T-helper 1 cell treated with Interleukin-12 subunit alpha and Interleukin-12 subunit beta and Interleukin-4 antibody, amounts not matched to agents 30 μg/mL and 1 μg/mL, for 36 hours (primary cell): ENCODE measurements at regions not wholly inside any gene's neighbourhood (a gene's known extent, or its start where the extent isn't known, plus 50 kb on each side); places are given as distances from the start of the nearest gene placed in this dataset.

Experiments
- H3K27ac Mint-ChIP-seq: one replicate; pipeline ENCODE4 v1.8.0; 2021; ENCODE audit warnings: mild to moderate bottlenecking, mixed read lengths
- H3K27me3 Mint-ChIP-seq: one replicate; pipeline ENCODE4 v1.8.0; 2021; ENCODE audit warnings: low read depth, mixed read lengths
- H3K36me3 Mint-ChIP-seq: one replicate; pipeline ENCODE4 v1.8.0; 2021; ENCODE audit warnings: low read depth, mixed read lengths
- H3K4me1 Mint-ChIP-seq: one replicate; pipeline ENCODE4 v1.8.0; 2021; ENCODE audit warnings: low read depth, mixed read lengths
- H3K4me3 Mint-ChIP-seq: one replicate; pipeline ENCODE4 v1.8.0; 2021; ENCODE audit warnings: mild to moderate bottlenecking, moderate library complexity, mixed read lengths
- H3K9me3 Mint-ChIP-seq: one replicate; pipeline ENCODE4 v1.8.0; 2021; ENCODE audit warnings: mixed read lengths

- Mint-ChIP-seq H3K27me3 (peaks cover 68% of the 10 kb centered on the region), H3K36me3 (no peaks in the 10 kb centered on the region), H3K9me3 (no peaks in the 10 kb centered on the region), H3K4me1 (peaks cover 2% of the 10 kb centered on the region), H3K27ac (no peak overlapping the region), H3K4me3 (no peak overlapping the region)
These were observed 151.8 kb upstream of the HES1 start for GRCh38 chr3:193983846-193984818.

- Mint-ChIP-seq H3K4me3 (no peak overlapping the region), H3K9me3 (no peaks in the 10 kb centered on the region), H3K27ac (no peak overlapping the region), H3K4me1 (peaks cover 2% of the 10 kb centered on the region), H3K27me3 (peaks cover 68% of the 10 kb centered on the region), H3K36me3 (no peaks in the 10 kb centered on the region)
These were observed 151.1 kb upstream of the HES1 start for GRCh38 chr3:193984876-193985275.

- Mint-ChIP-seq H3K27ac (no peak overlapping the region), H3K9me3 (no peaks in the 10 kb centered on the region), H3K36me3 (no peaks in the 10 kb centered on the region), H3K27me3 (peaks cover 63% of the 10 kb centered on the region), H3K4me1 (peaks cover 2% of the 10 kb centered on the region), H3K4me3 (no peak overlapping the region)
These were observed 148.8 kb upstream of the HES1 start for GRCh38 chr3:193987186-193987585.

- H3K27ac Mint-ChIP-seq = no peak overlapping the region
- H3K4me1 Mint-ChIP-seq = peaks cover 2% of the 10 kb centered on the region
- peaks cover 62% of the 10 kb centered on the region for H3K27me3 Mint-ChIP-seq
- no peaks in the 10 kb centered on the region for H3K9me3 Mint-ChIP-seq
- H3K36me3 Mint-ChIP-seq = no peaks in the 10 kb centered on the region
- no peak overlapping the region for H3K4me3 Mint-ChIP-seq
These were observed 146.8 kb upstream of the HES1 start for GRCh38 chr3:193989186-193989585.

GRCh38 chr3:193991666-193992424 lies 144.1 kb upstream of the HES1 start:
- Mint-ChIP-seq H3K27me3 (peaks cover 60% of the 10 kb centered on the region), H3K27ac (no peak overlapping the region), H3K4me1 (peaks cover 1% of the 10 kb centered on the region), H3K36me3 (no peaks in the 10 kb centered on the region), H3K4me3 (no peak overlapping the region), H3K9me3 (no peaks in the 10 kb centered on the region)

GRCh38 chr3:193992425-193993037 lies 143.4 kb upstream of the HES1 start:
- H3K4me1 Mint-ChIP-seq = no peaks in the 10 kb centered on the region
- peaks cover 64% of the 10 kb centered on the region for H3K27me3 Mint-ChIP-seq
- H3K27ac Mint-ChIP-seq = no peak overlapping the region
- H3K9me3 Mint-ChIP-seq = no peaks in the 10 kb centered on the region
- H3K36me3 Mint-ChIP-seq = no peaks in the 10 kb centered on the region
- no peak overlapping the region for H3K4me3 Mint-ChIP-seq

- Mint-ChIP-seq H3K4me3 (no peak overlapping the region), H3K4me1 (peaks cover 3% of the 10 kb centered on the region), H3K36me3 (no peaks in the 10 kb centered on the region), H3K27ac (no peak overlapping the region), H3K9me3 (no peaks in the 10 kb centered on the region), H3K27me3 (peaks cover 51% of the 10 kb centered on the region)
These were observed 139.7 kb upstream of the HES1 start for GRCh38 chr3:193996221-193996620.

GRCh38 chr3:193996641-193997089 lies 139.3 kb upstream of the HES1 start:
- H3K4me1 Mint-ChIP-seq = peaks cover 3% of the 10 kb centered on the region
- H3K27ac Mint-ChIP-seq = no peak overlapping the region
- H3K4me3 Mint-ChIP-seq = no peak overlapping the region
- peaks cover 51% of the 10 kb centered on the region for H3K27me3 Mint-ChIP-seq
- H3K36me3 Mint-ChIP-seq = no peaks in the 10 kb centered on the region
- H3K9me3 Mint-ChIP-seq = no peaks in the 10 kb centered on the region

GRCh38 chr3:193997228-193998122 lies 138.5 kb upstream of the HES1 start:
- H3K36me3 Mint-ChIP-seq = no peaks in the 10 kb centered on the region
- no peaks in the 10 kb centered on the region for H3K9me3 Mint-ChIP-seq
- H3K27ac Mint-ChIP-seq = no peak overlapping the region
- no peak overlapping the region for H3K4me3 Mint-ChIP-seq
- H3K4me1 Mint-ChIP-seq = peaks cover 5% of the 10 kb centered on the region
- H3K27me3 Mint-ChIP-seq = peaks cover 59% of the 10 kb centered on the region

- H3K27ac Mint-ChIP-seq = no peak overlapping the region
- H3K27me3 Mint-ChIP-seq = peaks cover 60% of the 10 kb centered on the region
- no peaks in the 10 kb centered on the region for H3K9me3 Mint-ChIP-seq
- H3K4me1 Mint-ChIP-seq = peaks cover 5% of the 10 kb centered on the region
- no peaks in the 10 kb centered on the region for H3K36me3 Mint-ChIP-seq
- no peak overlapping the region for H3K4me3 Mint-ChIP-seq
These were observed 137.9 kb upstream of the HES1 start for GRCh38 chr3:193998123-193998448.

GRCh38 chr3:193998628-193999195 lies 137.2 kb upstream of the HES1 start:
- Mint-ChIP-seq H3K4me3 (no peak overlapping the region), H3K27ac (no peak overlapping the region), H3K27me3 (peaks cover 60% of the 10 kb centered on the region), H3K36me3 (no peaks in the 10 kb centered on the region), H3K4me1 (peaks cover 9% of the 10 kb centered on the region), H3K9me3 (no peaks in the 10 kb centered on the region)

GRCh38 chr3:194000100-194000499 lies 135.8 kb upstream of the HES1 start:
- H3K4me1 Mint-ChIP-seq = peaks cover 16% of the 10 kb centered on the region
- H3K27ac Mint-ChIP-seq = no peak overlapping the region
- H3K27me3 Mint-ChIP-seq = peaks cover 63% of the 10 kb centered on the region
- H3K4me3 Mint-ChIP-seq = no peak overlapping the region
- H3K9me3 Mint-ChIP-seq = no peaks in the 10 kb centered on the region
- no peaks in the 10 kb centered on the region for H3K36me3 Mint-ChIP-seq

GRCh38 chr3:194000712-194001111 lies 135.2 kb upstream of the HES1 start:
- peaks cover 59% of the 10 kb centered on the region for H3K27me3 Mint-ChIP-seq
- peaks cover 16% of the 10 kb centered on the region for H3K4me1 Mint-ChIP-seq
- H3K9me3 Mint-ChIP-seq = no peaks in the 10 kb centered on the region
- no peaks in the 10 kb centered on the region for H3K36me3 Mint-ChIP-seq
- H3K4me3 Mint-ChIP-seq = no peak overlapping the region
- no peak overlapping the region for H3K27ac Mint-ChIP-seq
